Esophagus (tissue), 2 donors: ENCODE measurements at regions not wholly inside any gene's neighbourhood (a gene's known extent, or its start where the extent isn't known, plus 50 kb on each side); places are given as distances from the start of the nearest gene placed in this dataset.

ENCODE experiments used
- H3K27ac ChIP-seq, 2 donors: one replicate each; pipeline ENCODE4 v1.5.1; 2013; ENCODE audit warnings: low read depth in 2 of 2, mild to moderate bottlenecking in 2 of 2, inconsistent platforms in 1 of 2, low read length in 1 of 2, moderate library complexity in 1 of 2
- H3K27me3 ChIP-seq, 2 donors: one replicate each; pipeline ENCODE4 v1.6.1; 2013; ENCODE audit warnings: low read length in 2 of 2, control low read depth in 1 of 2, mild to moderate bottlenecking in 1 of 2; ENCODE audit not compliant: insufficient read depth in 2 of 2, control insufficient read depth in 1 of 2
- H3K36me3 ChIP-seq, 2 donors: one replicate each; pipeline ENCODE4 v1.6.1; 2013; ENCODE audit warnings: low read length in 1 of 2; ENCODE audit not compliant: control insufficient read depth in 2 of 2, insufficient read depth in 2 of 2
- H3K4me1 ChIP-seq, 2 donors: one replicate each; pipeline ENCODE4 v1.6.1; 2013; ENCODE audit warnings: low read length in 1 of 2; ENCODE audit not compliant: control insufficient read depth in 2 of 2, insufficient read depth in 2 of 2
- H3K4me3 ChIP-seq, 2 donors: one replicate each; pipeline ENCODE4 v1.5.1; 2013; ENCODE audit warnings: low read length in 2 of 2, mild to moderate bottlenecking in 2 of 2, low read depth in 1 of 2, moderate library complexity in 1 of 2
- H3K9me3 ChIP-seq, 2 donors: one replicate each; pipeline ENCODE4 v1.6.1; 2013; ENCODE audit warnings: mild to moderate bottlenecking in 2 of 2, low read depth in 1 of 2, low read length in 1 of 2, moderate library complexity in 1 of 2; ENCODE audit not compliant: control insufficient read depth in 2 of 2, insufficient read depth in 1 of 2
- WGBS, 2 donors: extraction: QIAGEN DNeasy Blood & Tissue Kit; methylation state at CpG; one replicate each; pipeline ENCODE4 v1.1.7; 2013; 5-methylcytosine and 5-hydroxymethylcytosine counted together
- donor health status: healthy with polysubstance abuse.
- donor health status: Bipolar disorder and iron deficiency.

DNA sequence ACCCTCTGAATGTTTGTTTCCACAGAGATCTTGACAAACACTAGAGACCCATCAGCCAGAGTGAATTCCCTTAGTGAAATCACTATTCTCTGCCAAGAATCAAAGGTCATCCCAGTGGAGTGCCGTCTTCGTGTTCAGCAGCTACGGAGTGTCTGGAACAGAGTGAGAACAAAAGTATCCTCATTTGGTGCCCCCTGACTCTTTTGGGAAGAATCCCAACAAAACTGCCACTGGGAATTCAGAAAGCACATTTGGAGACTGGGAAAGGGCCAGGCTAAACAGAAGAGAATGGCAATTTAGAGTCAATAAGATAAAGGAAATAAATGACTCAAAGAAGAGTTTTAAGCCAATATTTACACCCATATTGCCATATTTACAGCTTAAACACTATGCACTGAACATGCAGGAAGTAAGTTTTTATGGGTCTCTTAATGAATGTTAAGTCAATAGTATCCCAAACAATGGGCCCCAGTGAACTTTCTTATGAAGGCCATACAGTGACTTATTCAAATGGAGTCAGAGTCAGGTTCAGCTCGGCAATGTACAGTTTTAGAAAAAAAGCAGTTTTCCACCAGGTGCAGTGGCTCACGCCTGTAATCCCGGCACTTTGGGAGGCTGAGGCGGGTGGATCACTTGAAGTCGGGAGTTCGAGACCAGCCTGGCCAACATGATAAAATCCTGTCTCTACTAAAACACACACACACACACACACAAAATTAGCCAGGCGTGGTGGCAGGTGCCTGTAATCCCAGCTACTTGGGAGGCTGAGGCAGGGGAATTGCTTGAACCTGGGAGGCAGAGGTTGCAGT is 392.6 kb downstream of the KLF5 start:
- H3K27ac ChIP-seq, result no peak overlapping the region
- H3K4me3 ChIP-seq, result no peak overlapping the region
- H3K4me1 ChIP-seq, result no peaks in the 10 kb centered on the region
- no peaks in the 10 kb centered on the region for H3K36me3 ChIP-seq
- 72 to 83% methylated on average over 10 of the region's 10 CpGs for WGBS, 2 donors
- no peaks in the 10 kb centered on the region for H3K9me3 ChIP-seq
- H3K27me3 ChIP-seq, result no peaks in the 10 kb centered on the region

- no peaks in the 10 kb centered on the region for H3K36me3 ChIP-seq
- peak overlapping the region in 1 of 2 donors; percentile 14 for H3K27ac ChIP-seq
- H3K4me1 ChIP-seq, result no peaks in the 10 kb centered on the region
- H3K4me3 ChIP-seq, result no peak overlapping the region
- H3K27me3 ChIP-seq, result no peaks in the 10 kb centered on the region
- WGBS, 2 donors, result 35 to 64% methylated on average over 2 of the region's 2 CpGs
- peaks cover 0 to 2% of the 10 kb centered on the region in 2 donors for H3K9me3 ChIP-seq
Observed at GRCh38 chr13:73450583-73450982, 391.8 kb downstream of the KLF5 start.

- no peaks in the 10 kb centered on the region for H3K4me1 ChIP-seq
- no peak overlapping the region for H3K4me3 ChIP-seq
- 37 to 39% methylated on average over 1 of the region's 1 CpG for WGBS, 2 donors
- H3K36me3 ChIP-seq, result no peaks in the 10 kb centered on the region
- H3K9me3 ChIP-seq, result peaks cover 0 to 2% of the 10 kb centered on the region in 2 donors
- H3K27me3 ChIP-seq, result no peaks in the 10 kb centered on the region
- no peak overlapping the region for H3K27ac ChIP-seq
Observed at GRCh38 chr13:73449252-73449651, 390.4 kb downstream of the KLF5 start.

DNA sequence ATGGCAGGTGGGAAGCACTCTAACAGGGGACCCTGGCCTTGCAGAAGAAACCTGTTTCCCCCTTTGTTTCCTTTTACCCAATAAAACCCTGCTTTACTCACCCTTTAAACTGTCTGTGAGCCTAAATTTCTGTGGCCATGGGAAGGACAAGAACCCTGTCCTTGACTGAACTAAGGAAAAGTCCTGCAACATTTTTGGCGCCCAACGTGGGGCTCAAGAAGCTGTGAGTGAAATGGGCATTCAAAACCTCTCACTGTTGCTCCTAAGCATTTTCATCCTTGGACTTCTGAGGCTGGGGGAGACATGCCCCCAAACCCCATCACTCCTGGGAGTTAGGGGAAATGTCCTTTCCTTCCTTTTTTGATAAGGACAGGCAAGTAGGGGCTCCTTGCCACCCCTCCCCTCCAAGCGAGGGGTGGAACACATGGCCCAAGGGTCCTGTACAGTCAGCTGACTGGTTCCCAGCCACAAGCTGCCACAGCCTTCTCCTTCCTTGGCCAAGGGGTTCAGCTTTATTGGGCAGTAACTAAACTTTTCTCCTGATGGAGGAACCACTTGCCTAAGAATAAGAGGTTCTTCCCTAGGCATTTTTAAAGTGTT is 381.6 kb downstream of the KLF5 start:
- Histone ChIP-seq H3K27ac (no peak overlapping the region), H3K9me3 (peaks cover 6 to 7% of the 10 kb centered on the region in 2 donors), H3K4me1 (no peaks in the 10 kb centered on the region), H3K27me3 (no peaks in the 10 kb centered on the region), H3K36me3 (no peaks in the 10 kb centered on the region), H3K4me3 (no peak overlapping the region)
- WGBS, 2 donors, result 87 to 95% methylated on average over 3 of the region's 3 CpGs

GRCh38 chr13:73433890-73434289 is 375.1 kb downstream of the KLF5 start:
- whole genome bisulfite sequencing, 2 donors, result 79 to 85% methylated on average over 2 of the region's 2 CpGs
- Histone ChIP-seq H3K27me3 (no peaks in the 10 kb centered on the region), H3K27ac (peak overlapping the region in 1 of 2 donors; percentile 30), H3K4me3 (no peak overlapping the region), H3K4me1 (peaks cover 0 to 2% of the 10 kb centered on the region in 2 donors), H3K36me3 (no peaks in the 10 kb centered on the region), H3K9me3 (peaks cover 0 to 3% of the 10 kb centered on the region in 2 donors)

- H3K27me3 ChIP-seq, result no peaks in the 10 kb centered on the region
- no peaks in the 10 kb centered on the region for H3K36me3 ChIP-seq
- peaks cover 0 to 2% of the 10 kb centered on the region in 2 donors for H3K4me1 ChIP-seq
- H3K9me3 ChIP-seq, result peaks cover 0 to 3% of the 10 kb centered on the region in 2 donors
- H3K4me3 ChIP-seq, result no peak overlapping the region
- peak overlapping the region in 1 of 2 donors; percentile 28 for H3K27ac ChIP-seq
- WGBS, 2 donors, result 54 to 60% methylated on average over 1 of the region's 1 CpG
Observed at GRCh38 chr13:73433458-73433857, 374.7 kb downstream of the KLF5 start.

- no peaks in the 10 kb centered on the region for H3K36me3 ChIP-seq
- 41 to 55% methylated on average over 1 of the region's 1 CpG for WGBS, 2 donors
- H3K4me3 ChIP-seq, result no peak overlapping the region
- no peaks in the 10 kb centered on the region for H3K9me3 ChIP-seq
- H3K27ac ChIP-seq, result peak overlapping the region; percentile 47 to 81
- H3K27me3 ChIP-seq, result no peaks in the 10 kb centered on the region
- H3K4me1 ChIP-seq, result peaks cover 0 to 2% of the 10 kb centered on the region in 2 donors
Observed at GRCh38 chr13:73429701-73430100, 370.9 kb downstream of the KLF5 start.

- peaks cover 0 to 2% of the 10 kb centered on the region in 2 donors for H3K4me1 ChIP-seq
Observed at GRCh38 chr13:73428706-73429105, 369.9 kb downstream of the KLF5 start.

DNA sequence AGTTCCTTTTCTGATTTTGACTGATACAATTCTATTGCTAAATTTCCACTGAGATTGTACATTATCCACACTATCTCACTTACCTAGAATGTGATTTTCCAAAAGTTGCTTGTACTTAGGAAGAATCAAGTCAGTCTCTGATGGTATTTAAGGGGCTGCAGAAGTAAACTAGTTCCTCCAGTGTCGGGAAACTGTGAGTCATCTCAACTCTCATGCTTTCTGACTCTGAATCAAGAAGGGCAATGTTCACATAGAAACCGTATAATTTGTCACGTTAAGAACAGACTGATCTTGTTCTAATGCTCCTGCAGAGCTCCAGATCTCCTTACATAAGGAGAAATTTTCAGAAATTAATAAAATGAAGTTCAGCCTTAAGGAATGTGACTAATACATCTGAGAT is 369.3 kb downstream of the KLF5 start:
- Histone ChIP-seq H3K27ac (no peak overlapping the region), H3K27me3 (no peaks in the 10 kb centered on the region), H3K4me1 (peaks cover 0 to 2% of the 10 kb centered on the region in 2 donors), H3K4me3 (no peak overlapping the region), H3K9me3 (no peaks in the 10 kb centered on the region), H3K36me3 (no peaks in the 10 kb centered on the region)
- WGBS, 2 donors, result 15 to 19% methylated on average over 3 of the region's 3 CpGs

More at GRCh38 chr13:73428706-73429105, 369.9 kb downstream of the KLF5 start:
- Histone ChIP-seq H3K4me3 (no peak overlapping the region), H3K9me3 (no peaks in the 10 kb centered on the region), H3K27me3 (no peaks in the 10 kb centered on the region), H3K27ac (peak overlapping the region; percentile 77 to 83), H3K36me3 (no peaks in the 10 kb centered on the region)
- WGBS, 2 donors, result 49 to 59% methylated on average over 1 of the region's 1 CpG
